Ureter (tissue), 1 donor: ENCODE measurements at regions not wholly inside any gene's neighbourhood (a gene's known extent, or its start where the extent isn't known, plus 50 kb on each side); places are given as distances from the start of the nearest gene placed in this dataset.
"Not testable (repeated sequence)": the region's sequence is repeated elsewhere in the genome, so short reads cannot be mapped to it uniquely, and the experiment has no call there.

Experiments
- DNase-seq: peaks from one replicate; pipeline ENCODE4 v3.0.0-alpha.2; 2020; ENCODE audit warnings: low spot score
- donor health status: DM: yes; HTN: yes; CAD: no.

DNA sequence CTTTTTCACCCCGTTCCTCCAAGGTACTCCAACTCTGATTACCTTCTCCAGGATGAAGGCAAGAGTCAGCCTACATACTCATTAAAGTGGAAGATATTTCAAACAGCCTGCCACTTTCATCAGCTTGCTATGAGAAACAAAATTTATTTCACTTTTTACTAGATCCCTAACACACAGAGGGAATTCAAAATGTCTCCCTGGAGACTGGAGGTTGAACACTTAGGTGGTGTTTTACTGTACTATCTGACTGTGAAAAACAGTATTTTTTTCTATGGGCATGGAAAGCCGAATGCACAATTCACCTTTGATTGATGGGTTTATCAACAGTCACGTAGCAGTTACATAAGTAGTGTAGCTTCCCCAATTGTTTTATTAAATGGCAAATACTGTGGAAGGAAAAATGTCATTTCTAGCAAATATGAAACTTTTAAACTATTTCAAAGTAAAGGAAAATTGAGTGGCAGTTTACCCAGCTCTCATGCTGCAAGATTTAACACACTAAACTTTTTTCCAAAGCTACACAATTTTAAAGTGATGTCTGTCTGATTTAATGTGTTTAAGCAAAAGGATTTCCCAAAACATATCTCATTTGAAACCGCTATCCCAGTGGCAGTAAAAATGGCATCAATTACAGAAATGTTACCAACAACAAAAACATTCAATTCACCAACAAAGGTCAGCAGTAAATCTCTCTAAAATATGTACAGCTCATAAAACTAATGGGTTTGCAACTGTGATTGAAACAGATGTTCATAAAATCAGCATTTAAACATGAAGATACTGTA lies 125.0 kb upstream of the TLE4 start:
- DNase-seq = no peak

GRCh38 chr9:79447308-79447605 lies 124.5 kb upstream of the TLE4 start:
- no peak for DNase-seq

DNA sequence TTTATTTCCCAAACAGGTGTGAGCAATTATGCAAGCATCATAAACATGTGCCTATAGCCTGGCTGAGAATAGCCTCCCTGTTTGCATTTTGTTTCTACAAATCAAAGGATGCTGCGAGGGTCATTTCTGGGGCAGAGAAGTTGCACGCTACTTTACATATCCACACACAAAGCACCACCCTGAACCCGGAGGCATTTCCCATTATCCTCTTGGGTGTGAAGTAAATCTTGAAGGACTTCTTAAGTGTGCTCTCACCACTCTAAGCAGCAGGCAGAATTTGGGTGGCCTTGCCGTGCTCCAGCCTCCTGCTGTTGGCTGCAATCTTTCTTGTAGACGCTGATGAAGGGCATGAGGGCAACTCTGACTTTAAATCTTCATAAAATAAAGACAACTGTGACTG lies 124.0 kb upstream of the TLE4 start:
- DNase-seq = no peak

- no peak for DNase-seq
These were observed 119.5 kb upstream of the TLE4 start for GRCh38 chr9:79452265-79452664.

DNA sequence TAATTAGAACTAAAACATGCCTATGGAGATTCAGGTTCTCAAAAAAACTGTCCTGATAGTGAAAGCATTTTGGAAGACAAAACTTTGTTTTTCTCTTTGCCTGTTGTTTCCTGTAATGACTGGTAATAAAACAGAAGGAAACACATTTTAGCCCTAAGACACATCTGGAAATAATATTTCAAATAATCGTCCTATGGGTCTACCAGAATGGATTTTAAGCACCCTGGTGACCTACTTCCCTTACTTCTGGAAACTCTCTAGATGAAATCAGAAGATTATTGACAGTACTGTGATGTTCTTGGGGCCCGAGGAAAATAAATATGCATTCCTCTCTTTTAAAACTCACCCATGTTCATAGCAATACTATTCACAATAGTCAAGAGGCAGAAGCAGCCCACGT lies 110.1 kb upstream of the TLE4 start:
- DNase-seq = no peak

DNA sequence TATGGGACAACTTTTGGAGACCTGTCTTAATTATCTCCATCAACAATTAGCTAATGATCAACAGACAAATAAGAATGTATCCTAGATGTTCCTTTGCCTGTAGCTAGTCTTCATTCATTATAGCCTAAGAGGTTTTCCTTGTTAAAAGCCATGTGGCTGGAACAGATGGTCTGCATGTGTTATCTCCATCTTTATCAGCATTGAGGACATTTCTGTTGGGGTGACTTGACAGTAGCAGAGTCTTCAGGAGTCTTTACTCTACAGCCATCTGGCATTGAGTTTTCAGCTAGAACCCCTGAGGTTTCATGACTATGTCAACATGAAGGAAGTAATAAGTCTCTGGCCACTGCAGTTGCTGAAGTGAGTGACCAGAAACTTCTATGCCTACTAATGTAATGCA lies 106.6 kb upstream of the TLE4 start:
- no peak for DNase-seq

DNA sequence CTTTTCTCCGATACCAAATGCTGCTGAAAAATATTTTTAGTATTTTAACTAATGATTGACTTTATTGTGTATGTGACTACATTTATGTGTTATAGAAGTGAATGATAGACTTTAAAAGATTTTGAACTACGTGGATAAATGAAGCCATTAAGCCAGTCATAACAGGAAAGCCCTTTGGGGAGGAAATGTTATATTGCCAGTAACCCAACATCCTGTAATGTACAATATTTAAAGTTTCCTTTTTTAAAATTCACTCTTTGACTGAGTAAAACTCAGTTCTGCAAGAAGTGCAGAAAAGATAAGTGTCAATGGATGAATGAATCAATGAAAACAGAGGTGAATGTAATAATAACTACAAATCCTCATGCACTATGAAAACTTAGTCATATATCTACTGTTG lies 102.6 kb upstream of the TLE4 start:
- no peak for DNase-seq

DNA sequence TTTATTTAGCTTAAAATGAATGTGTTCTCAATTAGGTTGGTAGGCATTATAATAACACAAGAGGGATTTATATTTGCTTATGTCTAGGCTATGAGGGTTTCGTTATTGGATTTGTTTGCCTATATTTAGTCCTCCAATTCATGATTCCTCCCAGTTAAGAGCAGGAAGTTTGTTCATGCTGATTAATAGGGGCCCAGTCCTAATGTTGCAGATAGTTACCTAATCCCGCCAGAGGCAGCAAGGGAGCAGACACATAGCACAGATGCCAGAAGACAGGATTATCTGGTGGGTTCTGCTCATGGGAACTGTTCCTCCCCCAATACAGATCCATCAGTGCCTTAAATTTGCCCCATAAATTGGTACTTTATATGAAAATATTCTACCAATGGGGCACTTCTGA lies 100.8 kb upstream of the TLE4 start:
- no peak for DNase-seq

- peak; percentile 76 for DNase-seq
These were observed 99.9 kb upstream of the TLE4 start for GRCh38 chr9:79471580-79472543.

DNA sequence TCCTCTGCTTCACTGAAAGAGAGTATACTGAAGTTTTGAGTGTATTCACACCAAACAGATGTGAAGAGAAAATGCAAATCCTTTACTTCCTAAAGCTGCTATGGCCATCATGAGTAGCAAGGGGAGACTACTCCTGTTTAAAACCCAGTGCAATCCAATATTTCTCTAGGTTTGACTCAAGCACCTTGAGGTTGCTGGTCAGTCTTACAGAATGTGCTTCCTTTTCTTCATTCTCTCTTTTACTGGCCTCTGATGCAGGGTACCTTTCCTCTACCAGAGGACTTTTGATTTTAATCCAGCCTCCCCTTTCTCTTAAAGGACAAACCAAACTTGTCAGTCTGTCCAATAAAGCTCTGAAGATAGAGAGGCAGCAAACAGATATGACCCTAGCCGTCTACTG lies 98.1 kb upstream of the TLE4 start:
- DNase-seq = no peak

GRCh38 chr9:79477241-79477840 lies 94.4 kb upstream of the TLE4 start:
- DNase-seq = no peak

DNA sequence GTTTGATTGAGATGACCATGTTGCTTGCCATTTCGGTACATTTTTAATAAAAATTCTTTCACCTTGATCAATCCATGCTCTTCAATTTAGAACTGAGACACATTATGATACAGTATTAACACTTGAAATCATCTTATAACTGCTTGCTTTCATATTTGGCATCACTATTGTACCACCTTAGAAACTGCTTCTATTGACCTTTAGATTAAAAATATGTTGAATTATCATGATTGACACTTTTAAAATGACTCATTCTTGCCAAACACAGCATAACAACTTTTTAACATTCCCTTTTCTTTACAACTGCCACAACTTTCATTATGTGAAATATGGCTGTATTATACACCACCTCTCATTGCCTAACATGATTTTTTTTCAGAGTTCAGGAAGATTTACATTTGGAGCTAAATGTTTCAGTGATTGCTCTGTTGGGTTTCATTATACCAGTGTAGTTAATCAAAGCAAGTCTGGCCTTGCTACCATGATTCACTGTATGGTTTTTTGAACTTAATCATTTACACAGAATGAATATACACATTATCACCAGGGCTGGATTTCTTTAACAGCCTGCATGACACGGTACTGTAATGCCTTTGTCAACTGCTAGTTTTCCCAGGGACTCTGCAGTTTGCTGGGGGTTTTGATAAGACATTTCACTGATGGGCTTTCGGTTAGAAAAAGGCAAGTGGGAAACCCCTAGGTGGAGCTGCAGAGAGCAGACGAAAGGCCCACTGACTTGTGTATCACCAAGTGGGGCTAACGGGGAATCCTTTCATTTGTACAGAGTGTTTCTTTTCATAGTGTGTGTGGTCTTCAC lies 93.6 kb upstream of the TLE4 start:
- DNase-seq = no peak

- no peak for DNase-seq
These were observed 91.1 kb upstream of the TLE4 start for GRCh38 chr9:79480639-79481038.

DNA sequence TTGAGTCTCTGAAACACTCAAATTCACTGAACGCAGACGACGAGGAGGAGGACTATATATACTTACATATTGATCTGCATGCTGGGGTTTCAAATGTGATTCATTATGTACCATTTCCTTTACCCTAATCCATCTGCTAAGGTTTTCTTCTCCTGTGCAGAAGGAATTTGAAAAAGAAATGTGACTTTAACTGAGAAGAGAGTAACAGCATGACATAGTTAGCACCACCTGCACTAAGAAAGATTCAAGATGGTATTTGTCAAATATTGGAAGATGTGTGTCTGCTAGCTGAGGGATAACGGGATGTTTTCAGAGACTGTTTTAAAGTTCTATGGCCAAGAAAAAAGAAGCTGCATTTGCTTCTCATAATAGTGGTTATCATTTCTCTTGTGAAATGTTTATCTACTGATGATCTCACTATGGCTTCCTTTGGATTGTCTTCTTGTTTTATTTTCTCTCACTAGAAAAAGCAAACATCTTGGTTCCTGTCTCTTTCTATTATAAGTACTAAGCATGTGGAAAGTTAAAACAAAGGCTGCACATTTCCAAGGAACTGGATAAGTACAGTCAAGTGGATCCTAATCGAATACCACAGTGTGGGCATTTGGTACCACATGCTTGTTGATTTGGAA lies 89.8 kb upstream of the TLE4 start:
- DNase-seq = no peak

DNA sequence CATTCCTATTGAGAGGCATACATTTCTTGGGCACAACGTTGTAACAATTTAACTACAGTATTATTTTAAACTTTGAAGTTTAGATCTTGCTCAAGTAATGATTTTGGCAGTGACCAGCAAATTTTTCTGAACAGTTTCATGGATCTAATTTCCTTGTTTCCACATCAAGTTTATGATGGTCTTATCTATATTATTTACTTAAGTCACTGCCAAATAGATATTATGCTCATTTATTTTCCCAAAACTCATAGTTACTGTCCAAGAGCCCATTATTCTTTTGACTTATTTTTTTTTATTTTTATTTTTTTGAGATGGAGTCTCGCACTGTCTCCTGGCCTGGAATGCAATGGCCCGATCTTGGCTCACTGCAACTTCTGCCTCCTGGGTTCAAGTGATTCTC lies 86.5 kb upstream of the TLE4 start:
- no peak for DNase-seq

- DNase-seq = peak; percentile 57
These were observed 82.3 kb upstream of the TLE4 start for GRCh38 chr9:79489261-79490000.

- DNase-seq = no peak
These were observed 81.0 kb upstream of the TLE4 start for GRCh38 chr9:79490657-79491248.

- DNase-seq = no peak
These were observed 79.4 kb upstream of the TLE4 start for GRCh38 chr9:79492092-79493009.

GRCh38 chr9:79500196-79500864 lies 71.4 kb upstream of the TLE4 start:
- not testable (repeated sequence) for DNase-seq
